ENCODE measurements at regions not wholly inside any gene's neighbourhood (a gene's known extent, or its start where the extent isn't known, plus 50 kb on each side); places are given as distances from the start of the nearest gene placed in this dataset.

DNA sequence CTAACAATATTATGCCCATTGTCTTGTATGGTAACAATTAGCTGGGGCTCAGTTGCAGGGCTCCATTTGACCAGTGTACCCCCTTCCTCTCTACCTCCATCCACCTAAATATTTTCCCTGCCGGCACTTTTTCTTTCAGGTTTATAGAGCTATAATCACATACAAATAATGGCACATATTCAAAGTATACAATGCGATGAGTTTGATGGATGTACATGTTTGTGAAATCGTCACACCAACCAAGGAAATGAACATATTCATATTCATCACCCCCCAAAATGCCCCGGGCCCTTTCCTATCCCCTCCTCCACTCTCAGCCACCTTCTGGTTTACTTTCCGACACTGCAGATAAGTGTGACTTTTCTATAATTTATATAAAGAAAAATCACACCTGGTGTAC lies 351.5 kb downstream of the GADD45G start:
- TF ChIP-seq CEBPB (IDR thresholded peaks at IDR 0.05) (no peak), CREB1 (IDR thresholded peaks at IDR 0.05; ENCODE audit: low read depth) (no peak), TCF12 (IDR thresholded peaks at IDR 0.05; ENCODE audit: low read depth) (no peak), TEAD4 (IDR thresholded peaks at IDR 0.05) (no peak), NFIC (IDR thresholded peaks at IDR 0.05) (no peak)

GRCh38 chr9:89956907-89957306 lies 352.1 kb downstream of the GADD45G start:
- TF ChIP-seq TCF12 (IDR thresholded peaks at IDR 0.05; ENCODE audit: low read depth) (no peak), RAD21 (IDR thresholded peaks at IDR 0.05; ENCODE audit: low read depth) (no peak), NFIC (IDR thresholded peaks at IDR 0.05) (no peak), FOXM1 (IDR thresholded peaks at IDR 0.05; ENCODE audit: borderline replicate concordance, low read depth) (no peak), CEBPB (IDR thresholded peaks at IDR 0.05) (no peak), ZBTB7A (IDR thresholded peaks at IDR 0.05; ENCODE audit: low read depth) (no peak)

- TF ChIP-seq TAF1 (IDR thresholded peaks at IDR 0.05; ENCODE audit: low read depth) (no peak), EGR1 (IDR thresholded peaks at IDR 0.05) (no peak), CEBPB (IDR thresholded peaks at IDR 0.05) (no peak), CREB1 (IDR thresholded peaks at IDR 0.05; ENCODE audit: low read depth) (no peak), YY1 (IDR thresholded peaks at IDR 0.05; ENCODE audit: low read depth) (no peak), TCF12 (IDR thresholded peaks at IDR 0.05; ENCODE audit: low read depth) (no peak), MAX (IDR thresholded peaks at IDR 0.05) (no peak), RAD21 (IDR thresholded peaks at IDR 0.05; ENCODE audit: low read depth) (no peak), TEAD4 (IDR thresholded peaks at IDR 0.05) (no peak), REST (IDR thresholded peaks at IDR 0.05; ENCODE audit: low read depth) (no peak), EP300 (IDR thresholded peaks at IDR 0.05; ENCODE audit: borderline replicate concordance) (no peak), FOXM1 (IDR thresholded peaks at IDR 0.05; ENCODE audit: borderline replicate concordance, low read depth) (no peak), NFIC (IDR thresholded peaks at IDR 0.05) (no peak), ZBTB7A (IDR thresholded peaks at IDR 0.05; ENCODE audit: low read depth) (no peak)
- TF ChIP-seq, protein P1, sequence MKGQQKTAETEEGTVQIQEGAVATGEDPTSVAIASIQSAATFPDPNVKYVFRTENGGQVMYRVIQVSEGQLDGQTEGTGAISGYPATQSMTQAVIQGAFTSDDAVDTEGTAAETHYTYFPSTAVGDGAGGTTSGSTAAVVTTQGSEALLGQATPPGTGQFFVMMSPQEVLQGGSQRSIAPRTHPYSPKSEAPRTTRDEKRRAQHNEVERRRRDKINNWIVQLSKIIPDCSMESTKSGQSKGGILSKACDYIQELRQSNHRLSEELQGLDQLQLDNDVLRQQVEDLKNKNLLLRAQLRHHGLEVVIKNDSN (IDR thresholded peaks at IDR 0.05), result no peak
Measured at GRCh38 chr9:89958086-89958485, 353.3 kb downstream of the GADD45G start.

DNA sequence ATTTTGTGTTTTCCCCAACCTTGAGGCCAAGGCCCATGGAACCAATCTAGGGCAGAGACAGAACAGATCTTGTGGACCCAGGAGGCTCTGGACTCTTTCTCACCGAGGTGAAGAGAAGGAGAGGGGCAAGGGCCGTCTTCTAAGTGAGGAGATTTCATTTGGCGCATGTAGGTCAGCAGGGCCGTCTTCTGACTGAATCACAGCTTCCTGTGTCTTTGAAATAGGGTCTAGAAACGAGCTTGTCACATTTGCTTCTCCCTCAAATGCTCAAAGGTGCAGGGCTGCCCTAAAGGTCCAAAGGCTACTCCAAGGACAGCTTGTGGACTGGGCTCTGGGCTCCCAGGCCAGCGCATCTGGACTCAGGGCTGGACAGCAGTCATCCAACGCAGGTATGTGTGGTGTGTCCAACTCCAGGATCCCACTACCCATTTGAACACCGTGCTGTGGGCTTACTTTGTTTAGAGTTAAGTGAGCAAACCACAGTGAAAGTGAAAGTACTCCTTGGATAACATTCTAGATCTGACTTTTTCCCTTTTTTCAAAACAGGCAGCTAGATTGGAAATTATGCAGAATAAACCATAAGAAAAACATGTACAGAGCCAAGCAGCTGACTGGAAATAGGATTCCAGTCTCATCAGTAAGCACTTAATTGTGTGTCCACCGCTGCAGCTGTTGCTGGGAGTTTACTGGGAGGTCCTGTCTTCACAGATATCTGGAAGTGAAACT lies 357.0 kb downstream of the GADD45G start:
- TF ChIP-seq, protein P1 (IDR thresholded peaks at IDR 0.05), result no peak
- TF ChIP-seq TAF1 (IDR thresholded peaks at IDR 0.05; ENCODE audit: low read depth), result no peak
- TF ChIP-seq TEAD4 (IDR thresholded peaks at IDR 0.05), result no peak
- no peak for TF ChIP-seq TCF12 (IDR thresholded peaks at IDR 0.05; ENCODE audit: low read depth)
- TF ChIP-seq NFIC (IDR thresholded peaks at IDR 0.05), result no peak
- TF ChIP-seq RAD21 (IDR thresholded peaks at IDR 0.05; ENCODE audit: low read depth), result no peak
- no peak for TF ChIP-seq ZBTB7A (IDR thresholded peaks at IDR 0.05; ENCODE audit: low read depth)
- no peak for TF ChIP-seq EP300 (IDR thresholded peaks at IDR 0.05; ENCODE audit: borderline replicate concordance)
- TF ChIP-seq EGR1 (IDR thresholded peaks at IDR 0.05), result no peak
- no peak for TF ChIP-seq CEBPB (IDR thresholded peaks at IDR 0.05)
- TF ChIP-seq MAX (IDR thresholded peaks at IDR 0.05), result no peak
- TF ChIP-seq YY1 (IDR thresholded peaks at IDR 0.05; ENCODE audit: low read depth), result no peak
- no peak for TF ChIP-seq REST (IDR thresholded peaks at IDR 0.05; ENCODE audit: low read depth)
- no peak for TF ChIP-seq CREB1 (IDR thresholded peaks at IDR 0.05; ENCODE audit: low read depth)
- TF ChIP-seq FOXM1 (IDR thresholded peaks at IDR 0.05; ENCODE audit: borderline replicate concordance, low read depth), result no peak

DNA sequence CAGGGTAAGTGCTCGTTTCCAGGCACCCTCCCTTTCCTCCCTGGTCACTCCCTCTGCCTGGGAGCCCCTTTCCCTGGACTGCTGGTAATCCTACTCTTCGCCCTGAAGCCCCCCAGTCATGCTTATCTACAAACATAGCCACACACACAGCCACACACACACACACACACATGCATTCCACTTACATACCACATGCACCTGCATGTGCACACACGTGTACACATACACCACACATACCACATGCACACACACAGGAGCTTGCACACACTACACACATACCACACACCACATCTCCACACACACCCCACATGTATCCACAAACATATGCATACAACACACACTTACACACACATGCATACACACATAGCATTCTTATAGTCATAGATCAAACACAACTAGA lies 358.5 kb downstream of the GADD45G start:
- TF ChIP-seq TAF1 (IDR thresholded peaks at IDR 0.05; ENCODE audit: low read depth), result no peak
- TF ChIP-seq ZBTB7A (IDR thresholded peaks at IDR 0.05; ENCODE audit: low read depth), result no peak
- TF ChIP-seq TEAD4 (IDR thresholded peaks at IDR 0.05), result no peak
- TF ChIP-seq MAX (IDR thresholded peaks at IDR 0.05), result no peak
- no peak for TF ChIP-seq TCF12 (IDR thresholded peaks at IDR 0.05; ENCODE audit: low read depth)
- no peak for TF ChIP-seq YY1 (IDR thresholded peaks at IDR 0.05; ENCODE audit: low read depth)
- no peak for TF ChIP-seq EGR1 (IDR thresholded peaks at IDR 0.05)
- TF ChIP-seq RAD21 (IDR thresholded peaks at IDR 0.05; ENCODE audit: low read depth), result no peak
- no peak for TF ChIP-seq REST (IDR thresholded peaks at IDR 0.05; ENCODE audit: low read depth)
